Mesendoderm (in vitro differentiated cells): ENCODE measurements at regions not wholly inside any gene's neighbourhood (a gene's known extent, or its start where the extent isn't known, plus 50 kb on each side); places are given as distances from the start of the nearest gene placed in this dataset.
A peak's percentile ranks its signal among the peaks of the same experiment; 100 is the strongest.

Experiments used
- DNase-seq: peaks from one replicate; pipeline ENCODE4 v3.0.0; 2013
- H2AK5ac ChIP-seq: 2 replicates; pipeline ENCODE4 v1.6.1; 2013; ENCODE audit warnings: low read length, inconsistent platforms
- H2BK120ac ChIP-seq: 2 replicates; pipeline ENCODE4 v1.6.1; 2013; ENCODE audit warnings: low read depth, mild to moderate bottlenecking, low read length, moderate library complexity, mixed read lengths
- H2BK15ac ChIP-seq: replicated peaks from 2 replicates; pipeline ENCODE4 v1.6.1; 2013; ENCODE audit warnings: low read depth, mild to moderate bottlenecking, moderate library complexity
- H2BK5ac ChIP-seq: 2 replicates; pipeline ENCODE4 v1.6.1; 2013; ENCODE audit warnings: low read length, inconsistent platforms
- H3K18ac ChIP-seq: 2 replicates; pipeline ENCODE4 v1.6.1; 2013; ENCODE audit warnings: mild to moderate bottlenecking, low read length, mixed read lengths
- H3K23ac ChIP-seq: one replicate; pipeline ENCODE4 v1.6.1; 2013; ENCODE audit warnings: low read length
- H3K27ac ChIP-seq: 2 replicates; pipeline ENCODE4 v1.5.1; 2013; ENCODE audit warnings: low read depth, mild to moderate bottlenecking, inconsistent platforms, low read length, moderate library complexity
- H3K27me3 ChIP-seq: 2 replicates; pipeline ENCODE4 v1.6.1; 2013; ENCODE audit warnings: low read length, control low read depth, mild to moderate bottlenecking, inconsistent platforms; ENCODE audit not compliant: insufficient read depth, poor library complexity
- H3K36me3 ChIP-seq: 2 replicates; pipeline ENCODE4 v1.6.1; 2013; ENCODE audit warnings: low read length, inconsistent platforms; ENCODE audit not compliant: control insufficient read depth, insufficient read depth
- H3K4ac ChIP-seq: one replicate; pipeline ENCODE4 v1.6.1; 2013; ENCODE audit warnings: low read depth, mild to moderate bottlenecking, low read length, moderate library complexity
- H3K4me1 ChIP-seq: 2 replicates; pipeline ENCODE4 v1.6.1; 2013; ENCODE audit warnings: low read depth, low read length, inconsistent platforms; ENCODE audit not compliant: control insufficient read depth
- H3K4me2 ChIP-seq: 2 replicates; pipeline ENCODE4 v1.6.1; 2013; ENCODE audit warnings: low read length
- H3K4me3 ChIP-seq: 2 replicates; pipeline ENCODE4 v1.5.1; 2013; ENCODE audit warnings: mild to moderate bottlenecking, low read length
- H3K56ac ChIP-seq: one replicate; pipeline ENCODE4 v1.6.1; 2013; ENCODE audit warnings: low read length
- H3K79me1 ChIP-seq: 2 replicates; pipeline ENCODE4 v1.6.1; 2013; ENCODE audit warnings: low read length, inconsistent platforms
- H3K79me2 ChIP-seq: 2 replicates; pipeline ENCODE4 v1.6.1; 2013; ENCODE audit warnings: mild to moderate bottlenecking, low read length; ENCODE audit not compliant: control insufficient read depth, insufficient read depth
- H3K9ac ChIP-seq: 2 replicates; pipeline ENCODE4 v1.6.1; 2013; ENCODE audit warnings: low read length, inconsistent platforms
- H4K5ac ChIP-seq: one replicate; pipeline ENCODE4 v1.6.1; 2013; ENCODE audit warnings: low read length
- H4K8ac ChIP-seq: one replicate; pipeline ENCODE4 v1.6.1; 2013; ENCODE audit warnings: low read depth, mild to moderate bottlenecking, control low read depth, low read length, moderate library complexity
- WGBS: extraction: QIAGEN DNeasy Blood & Tissue Kit; methylation state at CpG from one replicate; pipeline ENCODE4 v1.1.7; 2013; ENCODE audit warnings: low lambda C conversion rate, missing lambda C conversion rate; ENCODE audit not compliant: insufficient coverage; ENCODE audit errors: extremely low coverage; 5-methylcytosine and 5-hydroxymethylcytosine counted together

- no peak overlapping the region for H3K4me2 ChIP-seq
- no peak overlapping the region for H3K27ac ChIP-seq
- no peak overlapping the region for H3K18ac ChIP-seq
- H2BK15ac ChIP-seq = no peak overlapping the region
- H3K4ac ChIP-seq = no peak overlapping the region
- WGBS = no CpG with 5 or more reads among the region's 12 CpGs
- H2BK120ac ChIP-seq = no peak overlapping the region
- no peak overlapping the region for H3K23ac ChIP-seq
- H4K5ac ChIP-seq = no peak overlapping the region
- H3K36me3 ChIP-seq = no peaks in the 10 kb centered on the region
- H3K27me3 ChIP-seq = no peaks in the 10 kb centered on the region
- H3K79me1 ChIP-seq = no peaks in the 10 kb centered on the region
- peak; percentile 51 for DNase-seq
- peaks cover 2% of the 10 kb centered on the region for H3K4me1 ChIP-seq
- no peaks in the 10 kb centered on the region for H3K79me2 ChIP-seq
- H4K8ac ChIP-seq = no peak overlapping the region
- H3K4me3 ChIP-seq = no peak overlapping the region
- no peak overlapping the region for H2AK5ac ChIP-seq
- H3K9ac ChIP-seq = no peak overlapping the region
- no peak overlapping the region for H3K56ac ChIP-seq
- no peak overlapping the region for H2BK5ac ChIP-seq
Observed at GRCh38 chr11:134560566-134561330, 148.7 kb upstream of the B3GAT1 start.

GRCh38 chr11:134560066-134560465 lies 148.0 kb upstream of the B3GAT1 start:
- Histone ChIP-seq H2BK120ac (no peak overlapping the region), H3K27me3 (no peaks in the 10 kb centered on the region), H3K36me3 (no peaks in the 10 kb centered on the region), H2AK5ac (no peak overlapping the region), H3K56ac (no peak overlapping the region), H3K4me2 (no peak overlapping the region), H3K79me1 (no peaks in the 10 kb centered on the region), H3K79me2 (no peaks in the 10 kb centered on the region), H2BK5ac (no peak overlapping the region), H4K5ac (no peak overlapping the region), H3K9ac (no peak overlapping the region), H3K23ac (no peak overlapping the region), H3K4me1 (peaks cover 2% of the 10 kb centered on the region), H4K8ac (no peak overlapping the region), H3K4me3 (no peak overlapping the region), H3K4ac (no peak overlapping the region), H3K18ac (no peak overlapping the region), H2BK15ac (no peak overlapping the region), H3K27ac (no peak overlapping the region)
- WGBS = no CpG with 5 or more reads among the region's 6 CpGs
- no peak for DNase-seq

- Histone ChIP-seq H3K4me1 (peaks cover 2% of the 10 kb centered on the region), H2AK5ac (no peak overlapping the region), H3K4ac (no peak overlapping the region), H3K9ac (no peak overlapping the region), H3K27ac (no peak overlapping the region), H3K4me3 (no peak overlapping the region), H3K23ac (no peak overlapping the region), H3K36me3 (no peaks in the 10 kb centered on the region), H3K79me1 (no peaks in the 10 kb centered on the region), H2BK120ac (no peak overlapping the region), H4K5ac (no peak overlapping the region), H3K4me2 (no peak overlapping the region), H3K27me3 (no peaks in the 10 kb centered on the region), H2BK15ac (no peak overlapping the region), H4K8ac (no peak overlapping the region), H2BK5ac (no peak overlapping the region), H3K56ac (no peak overlapping the region), H3K18ac (no peak overlapping the region), H3K79me2 (no peaks in the 10 kb centered on the region)
- WGBS = no CpG with 5 or more reads among the region's 9 CpGs
- no peak for DNase-seq
Observed at GRCh38 chr11:134559602-134559962, 147.5 kb upstream of the B3GAT1 start.

DNA sequence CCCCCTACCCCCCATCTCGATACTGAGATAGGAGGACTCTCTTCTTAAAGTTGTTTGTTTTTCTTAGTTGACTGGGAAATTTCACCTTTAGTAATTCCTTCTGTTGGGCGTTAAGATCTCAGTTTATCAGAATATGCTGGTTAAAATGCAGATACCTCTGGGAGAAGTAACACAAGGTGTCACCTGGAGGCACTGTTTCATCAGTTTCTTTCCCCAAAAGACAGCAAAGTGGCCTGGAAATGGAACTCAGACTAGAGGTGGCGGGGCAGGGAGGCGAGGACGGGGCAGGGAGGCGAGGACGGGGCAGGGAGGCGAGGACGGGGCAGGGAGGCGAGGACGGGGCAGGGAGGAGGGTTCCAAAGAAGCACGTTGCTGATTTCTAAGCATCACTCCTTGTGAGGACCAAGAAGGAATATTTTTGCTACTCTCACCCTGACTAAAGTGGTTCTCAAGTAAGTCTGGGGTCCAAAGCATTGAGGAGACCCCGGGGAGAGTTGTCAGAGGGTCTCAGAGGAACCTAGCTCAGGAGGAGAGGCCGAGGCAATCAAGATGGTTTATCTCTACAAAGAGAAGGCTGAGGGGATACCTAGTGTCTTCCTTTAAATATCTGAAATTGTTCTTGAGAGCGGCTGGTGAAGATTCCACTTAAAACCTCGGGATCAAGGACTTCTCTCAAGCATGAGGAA lies 147.0 kb upstream of the B3GAT1 start:
- no CpG with 5 or more reads among the region's 16 CpGs for WGBS

DNA sequence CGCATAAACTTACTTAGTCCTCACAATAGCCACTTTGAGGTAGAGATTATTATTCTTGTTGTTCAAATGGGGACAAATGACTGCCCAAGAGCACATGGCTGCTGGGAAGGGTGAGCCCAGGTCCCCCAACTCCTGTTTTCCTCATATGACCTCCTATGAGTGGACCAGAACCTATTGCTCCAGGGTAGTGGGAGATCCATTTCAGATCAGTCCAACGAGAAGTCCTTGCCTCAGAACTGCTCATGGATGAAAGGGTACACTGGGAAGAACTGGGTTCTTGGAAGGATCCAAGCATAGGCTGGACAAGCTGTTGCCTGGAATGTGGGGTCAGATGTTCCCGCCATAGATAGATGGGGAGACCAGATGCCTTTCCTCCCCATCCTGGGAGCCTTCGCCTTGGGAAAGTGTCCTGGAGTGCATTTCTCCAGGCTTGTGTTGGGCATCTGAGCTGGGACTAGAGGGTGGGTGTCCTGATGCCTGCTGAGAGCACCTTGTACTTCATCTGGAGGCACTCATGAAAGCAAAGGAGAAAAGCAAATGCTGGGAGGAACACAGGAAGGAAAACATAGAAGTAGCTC lies 146.3 kb upstream of the B3GAT1 start:
- Histone ChIP-seq H2BK120ac (no peak overlapping the region), H4K5ac (no peak overlapping the region), H3K56ac (no peak overlapping the region), H3K79me1 (no peaks in the 10 kb centered on the region), H3K9ac (no peak overlapping the region), H2AK5ac (no peak overlapping the region), H3K4me2 (no peak overlapping the region), H3K27ac (no peak overlapping the region), H3K27me3 (no peaks in the 10 kb centered on the region), H3K79me2 (no peaks in the 10 kb centered on the region), H3K4me1 (peaks cover 2% of the 10 kb centered on the region), H4K8ac (no peak overlapping the region), H3K23ac (no peak overlapping the region), H2BK15ac (no peak overlapping the region), H3K18ac (no peak overlapping the region), H3K4me3 (no peak overlapping the region), H3K36me3 (no peaks in the 10 kb centered on the region), H3K4ac (no peak overlapping the region), H2BK5ac (no peak overlapping the region)
- DNase-seq = no peak
- WGBS = no CpG with 5 or more reads among the region's 4 CpGs

More for the DNA sequence above, 147.0 kb upstream of the B3GAT1 start:
- H3K79me1 ChIP-seq = no peaks in the 10 kb centered on the region
- no peaks in the 10 kb centered on the region for H3K79me2 ChIP-seq
- H3K27ac ChIP-seq = no peak overlapping the region
- no peak overlapping the region for H3K4me3 ChIP-seq
- H3K18ac ChIP-seq = no peak overlapping the region
- H3K36me3 ChIP-seq = no peaks in the 10 kb centered on the region
- H3K56ac ChIP-seq = no peak overlapping the region
- H3K4me1 ChIP-seq = peaks cover 2% of the 10 kb centered on the region
- H4K5ac ChIP-seq = no peak overlapping the region
- H2BK120ac ChIP-seq = no peak overlapping the region
- H3K23ac ChIP-seq = no peak overlapping the region
- no peak overlapping the region for H3K4ac ChIP-seq
- H3K4me2 ChIP-seq = no peak overlapping the region
- H2BK15ac ChIP-seq = no peak overlapping the region
- no peak for DNase-seq
- H2BK5ac ChIP-seq = no peak overlapping the region
- no peak overlapping the region for H2AK5ac ChIP-seq
- H3K9ac ChIP-seq = no peak overlapping the region
- H4K8ac ChIP-seq = no peak overlapping the region
- H3K27me3 ChIP-seq = no peaks in the 10 kb centered on the region
